PFSK-1 (cell line): ENCODE measurements at regions not wholly inside any gene's neighbourhood (a gene's known extent, or its start where the extent isn't known, plus 50 kb on each side); places are given as distances from the start of the nearest gene placed in this dataset.

ENCODE experiments used
- FOXP2 ChIP-seq: optimal IDR thresholded peaks from 2 replicates; pipeline ENCODE3; 2011; ENCODE audit warnings: borderline replicate concordance, control low read depth, inconsistent platforms; ENCODE audit not compliant: insufficient read depth; ENCODE audit errors: extremely low read length, extremely low read depth
- POLR2AphosphoS5 ChIP-seq: IDR thresholded peaks from 2 replicates; pipeline ENCODE4 v1.6.1; 2012; ENCODE audit warnings: low read depth, mild to moderate bottlenecking, control low read depth, low read length, moderate library complexity
- SIN3A ChIP-seq: IDR thresholded peaks from 2 replicates; pipeline ENCODE4 v1.6.1; 2012; ENCODE audit warnings: mild to moderate bottlenecking, low read length, moderate library complexity, borderline replicate concordance; ENCODE audit not compliant: insufficient read depth
- TAF1 ChIP-seq: IDR thresholded peaks from 2 replicates; pipeline ENCODE4 v1.6.1; 2012; ENCODE audit warnings: low read length, control low read depth, borderline replicate concordance; ENCODE audit not compliant: insufficient read depth
- TF ChIP-seq, protein P1 (sequence below), 2 experiments: IDR thresholded peaks; 2 replicates each; pipeline versions ENCODE4 v1.6.1 to v1.8.0; 2011 to 2012; ENCODE audit warnings: low read depth in 2 of 2, low read length in 2 of 2, control low read depth in 1 of 2, inconsistent platforms in 1 of 2, mild to moderate bottlenecking in 1 of 2, moderate library complexity in 1 of 2; ENCODE audit not compliant: insufficient read depth in 1 of 2

DNA sequence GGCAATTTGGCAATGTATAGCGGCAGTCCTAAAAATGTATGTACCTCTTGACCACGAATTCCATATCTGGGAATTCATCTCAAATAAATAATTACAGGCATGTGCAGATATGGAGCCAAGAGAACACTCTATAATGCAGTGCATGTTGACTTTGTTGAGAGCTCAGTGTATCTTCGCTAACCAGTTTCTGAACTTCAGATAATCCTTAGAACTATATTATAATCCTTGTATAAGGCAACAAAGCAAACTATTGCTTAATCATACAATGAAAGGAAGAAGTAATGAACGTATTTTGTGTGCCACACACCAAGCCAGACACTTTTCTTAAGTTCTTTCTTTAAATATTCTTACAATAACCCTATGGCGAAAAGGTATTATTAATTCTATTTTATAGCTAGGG lies 168.5 kb downstream of the SMIM20 start:
- TF ChIP-seq TAF1 (no peak), SIN3A (no peak), FOXP2 (no peak), POLR2AphosphoS5 (no peak)
- TF ChIP-seq, protein P1, sequence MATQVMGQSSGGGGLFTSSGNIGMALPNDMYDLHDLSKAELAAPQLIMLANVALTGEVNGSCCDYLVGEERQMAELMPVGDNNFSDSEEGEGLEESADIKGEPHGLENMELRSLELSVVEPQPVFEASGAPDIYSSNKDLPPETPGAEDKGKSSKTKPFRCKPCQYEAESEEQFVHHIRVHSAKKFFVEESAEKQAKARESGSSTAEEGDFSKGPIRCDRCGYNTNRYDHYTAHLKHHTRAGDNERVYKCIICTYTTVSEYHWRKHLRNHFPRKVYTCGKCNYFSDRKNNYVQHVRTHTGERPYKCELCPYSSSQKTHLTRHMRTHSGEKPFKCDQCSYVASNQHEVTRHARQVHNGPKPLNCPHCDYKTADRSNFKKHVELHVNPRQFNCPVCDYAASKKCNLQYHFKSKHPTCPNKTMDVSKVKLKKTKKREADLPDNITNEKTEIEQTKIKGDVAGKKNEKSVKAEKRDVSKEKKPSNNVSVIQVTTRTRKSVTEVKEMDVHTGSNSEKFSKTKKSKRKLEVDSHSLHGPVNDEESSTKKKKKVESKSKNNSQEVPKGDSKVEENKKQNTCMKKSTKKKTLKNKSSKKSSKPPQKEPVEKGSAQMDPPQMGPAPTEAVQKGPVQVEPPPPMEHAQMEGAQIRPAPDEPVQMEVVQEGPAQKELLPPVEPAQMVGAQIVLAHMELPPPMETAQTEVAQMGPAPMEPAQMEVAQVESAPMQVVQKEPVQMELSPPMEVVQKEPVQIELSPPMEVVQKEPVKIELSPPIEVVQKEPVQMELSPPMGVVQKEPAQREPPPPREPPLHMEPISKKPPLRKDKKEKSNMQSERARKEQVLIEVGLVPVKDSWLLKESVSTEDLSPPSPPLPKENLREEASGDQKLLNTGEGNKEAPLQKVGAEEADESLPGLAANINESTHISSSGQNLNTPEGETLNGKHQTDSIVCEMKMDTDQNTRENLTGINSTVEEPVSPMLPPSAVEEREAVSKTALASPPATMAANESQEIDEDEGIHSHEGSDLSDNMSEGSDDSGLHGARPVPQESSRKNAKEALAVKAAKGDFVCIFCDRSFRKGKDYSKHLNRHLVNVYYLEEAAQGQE (IDR thresholded peaks at IDR 0.05; ENCODE audit: insufficient read depth in 1 of 2, low read depth in 2 of 2, low read length in 2 of 2) = no peak

DNA sequence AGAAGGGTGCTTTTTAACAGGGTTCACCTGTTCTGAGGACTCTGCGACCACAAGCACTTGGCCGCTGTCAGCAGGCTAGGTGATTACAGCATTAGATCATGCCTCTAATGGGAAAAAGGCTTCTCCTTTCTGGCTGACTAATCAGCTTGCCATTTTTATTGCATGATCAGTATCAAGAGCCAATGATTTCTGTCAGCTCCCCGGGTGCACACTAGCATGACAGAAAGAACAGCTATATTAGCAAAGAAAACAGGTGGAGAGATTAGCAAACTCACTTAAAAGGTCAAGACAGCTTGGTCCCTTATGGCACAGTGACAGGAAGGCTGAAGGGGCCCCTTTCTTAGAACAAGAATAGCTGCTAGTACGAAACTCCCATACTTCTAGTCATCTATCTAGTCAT lies 170.0 kb downstream of the SMIM20 start:
- TF ChIP-seq FOXP2 = no peak
- no peak for TF ChIP-seq SIN3A
- TF ChIP-seq POLR2AphosphoS5 = no peak
- TF ChIP-seq TAF1 = no peak
- TF ChIP-seq, protein P1 (IDR thresholded peaks at IDR 0.05; ENCODE audit: insufficient read depth in 1 of 2, low read depth in 2 of 2, low read length in 2 of 2) = no peak

DNA sequence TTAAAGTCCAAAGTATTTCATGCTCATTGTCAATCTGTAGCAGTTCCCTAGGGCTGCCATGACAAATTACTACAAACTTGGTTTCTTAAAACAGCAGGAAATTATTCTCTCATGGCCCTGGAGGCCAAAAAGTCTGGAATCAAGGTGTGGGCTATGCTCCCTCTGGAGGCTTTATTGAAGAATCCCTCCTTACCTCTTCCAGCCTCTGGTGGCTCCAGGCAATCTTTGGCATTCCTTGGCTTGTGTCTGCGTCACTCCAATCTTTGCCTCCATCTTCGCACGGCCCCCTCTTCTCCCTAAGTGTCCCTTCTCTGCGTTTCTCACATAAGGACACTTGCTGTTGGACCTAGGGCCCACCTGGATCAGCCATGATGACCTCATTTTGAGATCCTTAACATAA lies 170.4 kb downstream of the SMIM20 start:
- TF ChIP-seq, protein P1 (IDR thresholded peaks at IDR 0.05; ENCODE audit: insufficient read depth in 1 of 2, low read depth in 2 of 2, low read length in 2 of 2) = no peak
- TF ChIP-seq POLR2AphosphoS5 = no peak

DNA sequence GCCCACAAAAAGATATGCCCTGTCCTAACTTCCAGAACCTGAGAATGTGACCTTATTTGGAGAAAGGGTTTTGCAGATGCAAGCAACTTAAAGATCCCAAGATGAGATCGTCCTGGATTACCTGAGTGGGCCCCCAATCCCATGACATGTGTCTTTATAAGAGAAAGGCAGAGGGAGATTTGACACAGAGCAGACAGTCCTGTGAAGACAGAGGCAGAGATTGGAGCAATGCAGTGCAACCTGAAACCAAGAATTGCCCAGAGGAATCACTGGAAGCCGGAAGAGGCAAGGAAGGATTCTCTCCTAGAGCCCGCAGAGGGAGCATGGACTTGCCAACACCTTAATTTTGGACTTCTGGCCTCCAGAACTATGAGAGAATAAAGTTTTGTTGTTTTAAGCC lies 171.5 kb downstream of the SMIM20 start:
- TF ChIP-seq TAF1 (no peak), FOXP2 (no peak), SIN3A (no peak), POLR2AphosphoS5 (no peak)
- TF ChIP-seq, protein P1 (IDR thresholded peaks at IDR 0.05; ENCODE audit: insufficient read depth in 1 of 2, low read depth in 2 of 2, low read length in 2 of 2) = no peak

DNA sequence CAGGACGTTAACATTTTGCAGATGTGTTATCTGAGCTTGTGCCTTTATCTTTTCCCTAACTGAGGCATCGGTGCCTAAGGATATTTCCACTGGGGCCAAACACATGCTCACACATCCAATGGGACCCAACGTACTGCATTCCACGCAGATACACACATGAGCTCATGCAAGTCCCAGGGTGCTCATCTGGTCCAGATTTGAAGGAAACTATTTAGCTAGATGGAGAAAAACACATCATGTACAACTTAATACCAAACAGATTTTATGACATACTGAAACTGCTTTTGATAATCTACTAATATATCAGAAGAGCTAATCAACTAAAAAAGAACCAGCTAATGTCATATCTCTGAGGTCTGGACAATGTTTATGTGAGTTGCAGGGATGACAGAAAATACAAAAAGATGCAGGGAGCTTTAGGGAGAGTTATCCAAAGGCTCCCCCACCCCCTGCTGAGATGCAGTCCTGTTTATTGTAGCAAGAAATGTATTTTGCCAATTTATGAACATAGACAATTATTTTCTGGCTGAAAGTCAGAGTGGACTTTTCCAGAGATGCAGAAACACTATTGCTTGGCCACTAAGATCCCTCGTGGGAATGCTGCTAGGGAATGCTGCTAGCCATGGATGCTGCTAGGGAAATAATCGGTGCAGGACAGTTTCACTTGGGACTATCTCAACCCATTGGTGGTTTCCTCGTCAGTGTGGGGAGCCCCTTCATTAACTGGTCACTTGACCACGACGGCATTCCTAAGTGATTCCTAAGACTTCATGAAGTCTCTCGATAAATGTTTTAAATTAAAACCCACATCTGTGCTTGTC lies 172.8 kb downstream of the SMIM20 start:
- TF ChIP-seq SIN3A = no peak
- TF ChIP-seq, protein P1 (IDR thresholded peaks at IDR 0.05; ENCODE audit: insufficient read depth in 1 of 2, low read depth in 2 of 2, low read length in 2 of 2) = no peak
- no peak for TF ChIP-seq POLR2AphosphoS5
